Stimulated activated CD4-positive, alpha-beta T cell treated with anti-CD3 and anti-CD28 coated beads, Interleukin-15, amount 100 ng/mL, for 48 hours (primary cell): ENCODE measurements at regions not wholly inside any gene's neighbourhood (a gene's known extent, or its start where the extent isn't known, plus 50 kb on each side); places are given as distances from the start of the nearest gene placed in this dataset.
"Not testable (repeated sequence)": the region's sequence is repeated elsewhere in the genome, so short reads cannot be mapped to it uniquely, and the experiment has no call there.

Source experiments
- DNase-seq, 2 donors: peaks; one replicate each; pipeline ENCODE4 v3.0.0-alpha.2; 2020; ENCODE audit warnings: low read depth in 2 of 2

DNA sequence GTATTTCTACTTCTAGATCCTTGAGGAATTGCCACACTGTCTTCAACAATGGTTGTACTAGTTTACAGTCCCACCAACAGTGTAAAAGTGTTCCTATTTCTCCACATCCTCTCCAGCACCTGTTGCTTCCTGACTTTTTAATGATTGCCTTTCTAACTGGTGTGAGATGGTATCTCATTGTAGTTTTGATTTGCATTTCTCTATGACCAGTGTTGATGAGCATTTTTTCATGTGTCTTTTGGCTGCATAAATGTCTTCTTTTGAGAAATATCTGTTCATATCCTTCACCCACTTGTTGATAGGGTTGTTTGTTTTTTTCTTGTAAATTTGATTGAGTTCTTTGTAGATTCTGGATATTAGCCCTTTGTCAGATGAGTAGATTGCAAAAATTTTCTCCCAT is 1447.0 kb downstream of the ZPLD1 start:
- not testable (repeated sequence) for DNase-seq

DNA sequence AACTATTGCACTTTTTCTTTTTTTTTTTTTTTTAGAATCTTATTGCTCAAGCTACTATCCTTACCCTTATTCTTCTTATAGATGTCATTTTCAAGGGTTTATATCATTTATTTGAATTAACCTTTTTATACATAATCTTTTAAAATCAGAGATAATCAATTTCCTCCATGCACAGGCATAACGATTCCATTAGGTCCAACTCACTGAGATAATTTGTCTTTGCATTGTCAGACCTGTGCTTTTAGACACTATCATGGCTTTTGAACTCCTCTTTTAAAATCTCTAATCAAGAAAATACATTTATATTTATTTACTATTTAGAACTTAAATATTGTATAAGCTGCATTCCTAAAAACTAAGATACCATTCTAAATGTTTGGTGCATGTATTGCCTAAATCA is 1454.9 kb downstream of the ZPLD1 start:
- DNase-seq: no peak

DNA sequence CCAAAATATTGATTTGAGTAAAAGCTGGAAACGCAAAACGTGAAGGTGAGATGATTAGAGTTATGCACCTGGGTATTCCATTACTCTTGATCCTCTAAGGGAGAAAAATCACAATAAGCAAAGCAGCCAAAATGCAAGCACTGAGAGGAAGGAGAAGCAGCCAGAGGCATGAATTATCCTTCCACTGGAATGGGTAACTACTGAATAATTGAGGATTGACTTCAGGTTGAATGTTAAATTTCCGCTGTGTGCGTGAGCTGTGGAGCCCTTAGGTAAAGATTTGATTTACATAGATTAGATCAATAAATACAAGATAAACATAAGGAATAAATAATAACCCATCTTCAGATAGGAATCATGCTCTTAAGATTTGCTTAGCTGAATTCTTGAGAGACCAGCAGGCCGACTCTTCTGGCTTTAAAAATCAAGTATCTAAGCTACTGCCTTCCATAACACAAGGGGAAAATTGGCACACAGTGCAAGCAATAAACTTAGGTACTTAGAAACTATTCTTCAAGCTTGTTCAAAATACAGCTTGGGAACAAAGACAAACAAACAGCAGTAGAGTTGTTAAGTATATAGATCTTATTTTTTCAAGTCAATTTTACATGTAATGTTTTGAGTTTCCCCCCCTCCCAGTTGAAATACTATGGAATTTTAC is 1459.5 kb downstream of the ZPLD1 start:
- no peak for DNase-seq

DNA sequence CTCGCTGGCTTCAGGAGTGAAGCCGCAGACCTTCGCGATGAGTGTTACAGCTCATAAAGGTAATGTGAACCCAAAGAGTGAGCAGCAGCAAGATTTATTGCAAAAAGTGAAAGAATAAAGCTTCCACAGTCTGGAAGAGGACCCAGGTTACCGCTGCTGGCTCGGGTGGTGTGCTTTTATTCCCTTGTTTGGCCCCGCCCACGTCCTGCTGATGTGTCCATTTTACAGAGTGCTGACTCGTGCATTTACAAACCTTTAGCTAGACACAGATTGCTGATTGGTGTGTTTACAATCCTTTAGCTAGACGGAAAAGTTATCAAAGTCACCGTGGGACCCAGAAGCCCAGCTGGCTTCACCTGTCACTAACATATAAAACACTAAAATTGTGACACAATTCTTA is 1464.5 kb downstream of the ZPLD1 start:
- DNase-seq: no peak

DNA sequence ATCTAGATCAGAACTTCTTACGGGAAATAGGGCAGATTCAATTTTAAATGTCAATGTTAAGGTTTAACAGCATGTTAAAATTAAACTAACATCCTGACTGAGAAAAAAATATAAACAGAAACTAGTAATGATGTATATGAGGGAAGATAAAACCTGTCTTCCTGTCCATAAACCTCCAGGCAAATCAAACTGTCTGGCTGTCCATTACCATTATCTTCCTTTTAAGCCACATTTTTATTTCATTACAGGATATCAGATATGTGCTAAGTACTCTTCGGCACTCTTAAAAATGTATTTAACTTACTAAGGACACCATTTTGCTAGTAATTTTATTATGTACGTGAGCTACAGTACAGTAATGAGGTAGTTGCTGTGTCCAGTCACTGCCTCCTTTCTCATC is 1461.7 kb upstream of the ALCAM start:
- no peak for DNase-seq

DNA sequence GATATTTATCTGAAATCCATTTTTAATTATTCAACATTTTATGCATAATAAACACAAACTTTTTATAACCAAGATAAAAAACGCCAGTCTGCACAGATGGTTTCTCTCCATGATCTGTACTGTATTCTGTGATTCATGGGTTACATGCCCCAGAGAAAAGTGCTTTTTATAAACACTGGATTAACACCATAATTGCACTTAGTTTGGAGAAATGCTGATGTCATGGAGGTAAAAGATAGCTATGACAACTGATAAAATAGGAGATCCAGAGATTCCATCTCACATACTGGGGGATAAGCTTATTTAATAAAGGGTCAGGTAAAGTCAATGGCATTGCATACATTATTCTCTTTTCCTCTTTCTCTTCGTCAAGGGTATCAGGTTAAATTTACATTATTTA is 1460.4 kb upstream of the ALCAM start:
- DNase-seq: no peak

DNA sequence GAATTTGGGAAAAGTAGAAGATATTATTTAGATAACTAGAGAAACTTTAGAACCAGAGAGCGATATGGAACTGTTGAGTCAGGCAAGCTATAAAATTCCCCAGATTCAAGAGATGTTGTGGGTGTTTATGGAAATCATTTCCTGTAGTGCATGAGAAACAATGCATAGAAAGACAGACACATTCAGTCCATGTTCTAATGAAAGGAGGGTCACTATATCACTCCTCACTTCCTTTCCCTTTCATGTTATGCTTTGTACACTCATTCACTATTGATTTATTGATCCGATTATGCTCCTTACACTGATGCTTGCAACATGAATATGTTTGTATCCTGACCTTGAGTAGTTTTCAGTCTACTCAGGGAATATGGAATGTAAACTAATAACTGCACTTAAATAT is 1459.9 kb upstream of the ALCAM start:
- DNase-seq: no peak

DNA sequence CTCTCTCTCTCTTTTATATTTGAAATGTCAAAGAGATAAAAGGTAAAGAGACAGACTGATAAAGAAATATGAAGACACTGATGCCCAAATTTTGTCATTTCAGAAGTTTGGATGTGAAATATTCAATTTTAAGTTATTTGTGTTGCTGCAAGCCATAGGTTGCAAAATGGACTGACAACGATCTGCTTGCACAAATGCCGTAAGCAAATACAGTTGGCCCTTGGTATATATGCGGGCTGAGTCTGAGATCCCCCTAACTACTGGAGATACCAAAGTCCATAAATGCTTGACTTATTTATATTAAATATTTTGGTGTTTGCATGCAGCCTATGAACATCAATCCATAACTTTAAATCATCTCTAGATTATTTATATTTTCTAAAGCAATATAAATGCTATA is 1459.1 kb upstream of the ALCAM start:
- no peak for DNase-seq

DNA sequence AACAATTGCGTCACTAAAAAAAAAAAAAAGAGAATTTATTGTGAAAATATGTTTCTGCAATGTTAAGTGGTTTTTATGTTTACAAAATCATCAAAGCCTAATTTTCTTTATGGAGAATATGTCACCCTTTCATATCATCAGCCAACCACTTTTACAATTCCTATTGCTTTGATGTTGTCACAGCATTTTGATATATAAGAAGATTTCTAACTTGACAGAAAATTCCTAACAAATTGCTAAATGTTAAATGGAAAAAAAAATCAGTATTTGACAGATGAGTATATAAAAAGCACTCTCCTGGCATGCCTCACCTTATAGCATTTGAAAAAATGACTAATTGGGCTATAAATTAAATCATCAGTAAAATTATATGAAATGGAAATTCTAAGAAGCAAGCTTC is 1457.3 kb upstream of the ALCAM start:
- no peak for DNase-seq

DNA sequence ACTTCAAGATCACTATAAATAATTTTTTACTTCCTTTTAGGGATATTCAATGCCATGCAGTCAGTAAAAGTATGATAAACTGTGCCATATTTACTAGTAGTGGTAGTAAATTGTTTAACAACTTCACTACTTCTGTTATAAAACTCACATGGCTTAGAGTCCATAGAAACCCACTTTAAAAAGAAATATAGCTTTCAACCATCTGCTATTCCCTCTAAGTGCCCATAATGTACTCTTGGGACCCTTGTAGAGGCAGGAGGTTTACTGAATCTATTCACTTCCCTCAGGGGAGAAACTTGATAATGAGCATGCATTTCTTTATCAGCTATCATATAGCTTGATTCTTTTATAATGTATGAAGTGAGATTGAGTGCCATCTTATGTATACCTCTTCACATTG is 1448.4 kb upstream of the ALCAM start:
- DNase-seq: no peak

DNA sequence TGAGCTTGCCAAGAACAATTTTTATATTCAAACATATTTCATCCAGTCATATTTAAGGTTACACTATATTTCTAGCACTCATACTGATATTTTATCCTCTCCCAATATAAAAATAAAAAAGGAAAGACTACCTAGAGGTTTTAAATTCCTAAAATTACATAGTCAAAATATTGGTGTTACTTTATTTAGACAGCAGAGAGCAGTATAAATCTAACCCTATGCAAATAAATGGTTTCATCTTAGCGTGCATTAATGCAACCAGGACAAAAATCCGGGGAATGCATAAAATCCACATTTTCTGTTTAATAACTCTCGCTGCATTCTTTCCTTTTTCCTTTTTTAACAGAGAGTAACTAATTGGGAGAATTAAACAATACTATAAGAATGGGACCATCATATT is 1447.4 kb upstream of the ALCAM start:
- DNase-seq: no peak

DNA sequence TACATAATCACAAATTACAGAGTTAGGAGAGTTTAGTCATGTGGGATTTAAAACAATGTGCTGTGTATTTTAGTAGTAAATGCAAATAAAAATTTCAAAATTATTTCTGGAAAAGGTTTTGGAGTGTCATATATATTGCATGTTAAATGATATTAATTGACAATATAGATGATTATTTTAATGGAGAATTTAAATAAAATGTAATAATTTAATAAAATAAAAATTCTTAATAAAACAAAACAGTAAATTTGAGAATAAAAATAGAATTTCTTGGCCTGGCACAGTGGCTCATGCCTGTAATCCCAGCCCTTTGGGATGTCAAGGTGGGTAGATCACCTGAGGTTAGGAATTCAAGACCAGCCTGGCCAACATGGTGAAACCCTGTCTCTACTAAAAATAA is 1442.8 kb upstream of the ALCAM start:
- no peak for DNase-seq

DNA sequence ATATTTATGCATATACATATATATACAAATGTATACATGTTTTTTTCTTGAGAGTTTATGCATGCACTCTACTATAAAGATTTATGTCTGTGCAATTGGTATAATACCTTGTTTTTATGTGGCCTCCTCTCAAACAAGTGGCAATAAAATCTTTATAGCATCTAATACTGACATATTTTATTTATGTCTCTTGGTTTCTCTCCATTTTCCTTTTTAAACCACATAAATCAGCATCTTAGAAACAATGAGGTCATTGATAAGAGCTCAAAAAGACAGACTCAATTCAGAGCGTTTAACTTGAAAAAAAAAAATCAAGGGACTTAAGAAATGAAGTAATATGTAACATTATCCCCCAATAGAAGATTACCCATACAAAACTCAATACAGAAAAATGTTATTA is 1442.2 kb upstream of the ALCAM start:
- no peak for DNase-seq

DNA sequence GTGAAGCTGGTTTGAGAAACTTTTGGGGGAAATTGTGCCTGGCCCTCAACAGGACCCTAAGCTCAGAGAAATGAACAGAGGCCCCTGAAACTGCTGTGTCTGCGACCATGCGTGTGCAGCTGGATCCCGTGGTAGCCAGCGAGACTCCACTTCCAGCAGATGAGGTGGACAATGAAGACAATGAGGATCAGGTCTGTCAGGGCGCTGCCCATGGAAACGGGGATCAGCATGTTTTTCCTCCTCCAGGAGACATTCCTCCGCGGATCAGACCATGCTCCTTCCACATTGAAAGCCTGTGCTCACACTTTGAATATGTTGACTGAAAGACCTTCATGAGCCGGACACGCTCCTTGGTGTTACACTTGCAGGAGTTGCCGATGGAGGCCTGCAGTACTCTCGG is 1439.8 kb upstream of the ALCAM start:
- no peak for DNase-seq

DNA sequence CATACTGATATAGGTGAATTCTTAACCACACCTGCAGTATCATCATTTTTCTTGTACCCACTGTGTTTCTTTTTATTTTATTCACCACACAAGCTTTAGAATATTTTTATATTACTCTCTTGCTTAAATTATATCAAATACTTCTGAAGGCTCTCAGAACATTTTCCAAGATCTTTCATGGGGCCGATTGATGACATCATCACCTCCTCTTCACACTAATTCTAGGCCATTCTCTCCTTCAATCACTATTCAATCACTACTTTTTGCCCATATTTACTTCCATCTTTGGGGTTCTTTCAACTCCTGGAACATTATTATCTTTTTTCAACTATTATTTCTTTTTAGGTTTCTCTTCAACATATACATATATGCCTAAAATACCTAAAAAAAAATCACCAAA is 1438.8 kb upstream of the ALCAM start:
- no peak for DNase-seq

DNA sequence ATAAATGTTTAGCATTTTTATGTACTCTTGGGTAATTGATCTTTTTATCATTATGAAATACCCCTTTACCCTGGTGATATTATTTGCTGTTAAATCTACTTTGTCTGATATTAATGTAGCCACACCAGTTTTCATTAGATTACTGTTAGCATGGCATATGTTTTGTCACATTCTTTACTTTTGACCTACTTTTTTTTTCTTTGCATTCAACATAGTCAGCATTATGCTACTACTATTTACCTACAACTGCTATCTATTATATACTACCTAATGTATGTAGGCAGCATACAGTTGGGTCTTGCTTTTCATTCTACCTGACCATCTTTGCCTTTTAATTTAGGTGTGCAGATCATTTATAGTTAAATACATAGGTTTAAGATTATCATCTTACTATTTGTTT is 1429.6 kb upstream of the ALCAM start:
- DNase-seq: no peak

DNA sequence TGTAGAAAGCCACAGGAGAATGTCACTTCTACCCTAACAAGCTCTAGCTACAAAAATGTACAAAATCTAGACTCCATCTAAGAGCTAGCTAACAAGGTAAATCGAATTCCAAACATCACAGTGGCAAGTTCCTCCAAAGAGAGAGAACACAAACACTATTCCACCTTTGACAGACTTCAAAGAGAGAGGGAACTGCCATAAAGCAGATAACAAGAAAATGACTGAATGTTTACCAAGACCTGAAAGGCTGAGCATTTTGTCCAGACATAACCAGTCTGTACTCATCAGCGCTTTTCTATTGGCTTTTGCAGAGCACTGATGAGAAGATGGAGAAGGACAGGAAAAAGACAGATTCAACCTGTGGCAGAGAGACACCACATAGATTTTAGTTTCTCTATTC is 1419.6 kb upstream of the ALCAM start:
- no peak for DNase-seq

DNA sequence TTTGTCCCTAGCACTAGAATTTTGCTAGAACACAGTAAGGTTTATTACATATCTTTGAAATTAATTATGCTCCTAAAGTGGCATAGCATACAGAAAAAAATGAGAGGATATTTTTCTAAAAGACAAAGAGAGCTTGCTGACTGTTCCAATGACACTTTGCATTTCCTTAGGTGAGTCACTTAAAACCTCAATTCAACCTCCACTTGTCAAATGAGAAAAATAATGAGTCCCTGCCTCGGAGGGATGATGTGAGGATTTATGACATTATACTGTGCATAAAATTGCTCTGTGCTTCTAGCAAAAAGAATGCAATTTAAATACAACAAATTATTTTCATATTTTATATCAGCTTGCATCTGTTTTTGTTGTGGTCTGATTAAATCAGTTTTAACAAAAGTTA is 1417.0 kb upstream of the ALCAM start:
- no peak for DNase-seq

DNA sequence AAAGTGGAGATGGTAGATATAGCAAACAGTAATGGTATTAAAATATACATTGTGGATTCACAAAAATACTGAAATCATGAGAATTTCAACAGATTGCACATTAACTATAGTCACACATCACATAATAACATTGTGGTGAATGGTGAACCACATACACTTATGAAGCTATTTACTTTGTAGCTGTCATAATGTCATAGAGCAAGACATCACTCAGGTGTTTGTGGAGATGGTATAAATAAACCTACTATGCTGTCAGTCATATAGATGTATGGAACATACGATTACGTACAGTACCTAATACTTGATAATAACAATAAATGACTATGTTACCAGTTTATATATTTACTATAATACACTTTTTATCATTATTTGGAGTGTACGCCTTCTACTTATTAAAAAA is 1416.0 kb upstream of the ALCAM start:
- DNase-seq: no peak

DNA sequence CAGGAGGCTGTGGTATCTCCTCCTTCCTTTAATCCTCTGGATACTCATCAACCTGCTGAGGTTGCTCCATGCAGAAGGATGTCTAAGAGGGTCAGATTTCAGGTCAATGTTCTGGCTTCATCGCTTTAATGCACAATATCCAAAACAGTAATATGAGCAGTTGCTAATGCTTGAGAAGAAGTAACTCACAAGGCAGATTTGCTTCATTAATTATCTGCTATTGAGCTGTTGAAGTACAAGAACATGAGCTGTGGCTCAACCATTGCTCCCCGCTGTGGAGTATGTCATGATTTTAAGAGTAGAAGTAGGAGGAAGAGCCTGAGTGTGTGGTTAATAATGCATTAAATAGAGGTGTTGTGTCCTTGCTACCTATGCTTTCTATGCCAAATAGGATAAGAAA is 1412.9 kb upstream of the ALCAM start:
- DNase-seq: no peak

DNA sequence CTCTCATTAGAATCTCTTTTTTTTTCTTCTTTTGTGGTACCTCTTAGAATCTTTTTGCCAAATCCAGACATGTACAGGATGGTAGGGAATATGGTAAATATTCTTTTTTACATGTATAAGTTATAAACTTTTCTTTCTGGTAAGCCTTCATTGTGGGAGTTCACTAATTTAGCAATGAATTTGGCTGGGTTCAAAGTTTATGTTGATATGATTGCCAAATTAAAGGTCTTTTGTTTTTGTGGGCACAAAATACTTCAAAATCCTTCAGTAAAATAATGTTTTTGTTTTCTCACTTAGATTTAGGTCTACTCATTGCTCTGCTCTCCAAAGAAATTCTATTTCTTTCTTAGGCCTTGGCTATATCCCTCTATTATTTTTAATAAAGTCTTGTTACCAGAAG is 1405.9 kb upstream of the ALCAM start:
- no peak for DNase-seq

DNA sequence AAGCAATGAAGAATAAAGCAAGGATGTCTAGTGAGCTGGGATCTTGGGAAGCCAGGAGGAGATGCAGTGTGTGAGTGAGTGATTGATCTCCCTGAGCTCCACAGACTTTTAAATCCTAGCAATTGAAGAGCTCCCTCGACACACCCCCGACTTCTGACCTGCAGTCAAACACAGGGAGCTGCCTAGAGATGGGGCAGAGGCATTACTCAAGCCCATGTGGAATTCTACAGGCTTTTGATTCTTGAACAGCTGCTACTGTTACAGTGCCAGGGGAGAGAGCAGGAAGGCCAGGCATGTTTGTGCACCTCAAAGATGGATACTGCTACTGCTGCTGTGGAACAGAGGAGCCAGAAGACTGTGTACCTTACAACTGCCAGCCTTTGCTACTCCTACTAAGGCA is 1403.1 kb upstream of the ALCAM start:
- no peak for DNase-seq

DNA sequence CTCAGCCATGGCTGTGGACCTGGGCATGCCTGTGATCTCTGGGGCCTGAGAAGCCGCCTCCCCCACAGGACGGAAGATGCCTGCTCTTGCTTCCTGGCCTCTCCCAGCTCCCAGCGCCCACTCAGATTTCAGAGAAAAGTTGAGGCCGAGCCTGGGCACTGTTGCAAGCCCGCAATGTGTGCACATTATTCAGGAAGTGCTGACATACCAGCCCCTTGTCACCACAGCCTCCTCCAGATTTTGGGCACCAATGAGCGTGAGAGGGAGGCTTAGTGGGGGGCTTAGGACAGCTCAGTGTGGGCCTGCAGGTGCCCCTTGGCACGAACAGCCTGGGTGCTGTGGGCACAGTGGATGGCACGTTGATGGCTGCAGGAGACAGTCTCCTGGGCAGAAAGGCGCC is 1400.9 kb upstream of the ALCAM start:
- no peak for DNase-seq

DNA sequence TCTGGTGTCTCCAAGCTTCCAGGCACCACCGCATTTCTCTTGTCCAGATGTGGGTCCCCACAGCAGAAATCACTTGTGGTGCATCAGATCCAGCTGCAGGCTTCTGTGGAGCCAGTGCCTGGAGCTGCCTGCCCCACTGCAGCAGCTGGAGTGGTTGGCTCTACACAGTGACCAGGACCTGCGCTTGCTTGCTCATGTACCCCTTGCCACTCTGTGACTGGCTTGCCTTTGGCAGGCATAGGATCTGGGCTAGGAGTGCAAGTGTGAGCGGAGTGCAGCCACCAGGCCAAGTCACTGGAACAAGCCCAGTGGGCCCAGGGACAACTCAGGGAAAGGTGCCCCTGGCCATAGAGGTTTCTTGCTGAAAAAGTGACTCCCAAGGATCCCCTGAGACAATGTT is 1400.0 kb upstream of the ALCAM start:
- no peak for DNase-seq

DNA sequence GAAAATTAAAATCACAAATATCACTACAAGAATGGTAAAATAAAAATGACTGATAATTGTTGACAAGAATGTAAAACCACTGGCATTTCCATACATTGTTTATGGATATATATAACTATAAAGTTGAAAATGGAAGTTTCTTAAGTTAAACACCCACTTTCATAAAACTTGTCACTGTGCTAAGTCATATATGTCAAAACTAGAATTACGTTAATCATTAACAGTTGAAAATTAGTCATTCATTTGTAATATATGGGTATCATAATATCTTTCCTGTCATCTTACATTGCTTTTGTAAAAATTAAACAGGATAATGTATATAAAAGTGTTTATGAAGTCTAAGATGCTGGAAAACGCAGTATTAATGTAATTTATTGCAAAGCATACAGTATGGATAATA is 1398.6 kb upstream of the ALCAM start:
- no peak for DNase-seq
